Lower leg skin (tissue), 3 donors: ENCODE measurements at regions not wholly inside any gene's neighbourhood (a gene's known extent, or its start where the extent isn't known, plus 50 kb on each side); places are given as distances from the start of the nearest gene placed in this dataset.

Experiments used
- POLR2A ChIP-seq, 2 donors: fragments of 450-650 bp; IDR thresholded peaks; one replicate each; pipeline ENCODE4 v1.6.1; 2016 to 2017; ENCODE audit warnings: antibody characterized with exemption in 2 of 2, mild to moderate bottlenecking in 1 of 2, moderate library complexity in 1 of 2
- TF ChIP-seq, protein P1 (sequence below), 3 donors: fragments of 450-650 bp; IDR thresholded peaks; one replicate each; pipeline ENCODE4 v1.5.1; 2016; ENCODE audit warnings: antibody characterized with exemption in 3 of 3, mild to moderate bottlenecking in 3 of 3, moderate library complexity in 2 of 3

DNA sequence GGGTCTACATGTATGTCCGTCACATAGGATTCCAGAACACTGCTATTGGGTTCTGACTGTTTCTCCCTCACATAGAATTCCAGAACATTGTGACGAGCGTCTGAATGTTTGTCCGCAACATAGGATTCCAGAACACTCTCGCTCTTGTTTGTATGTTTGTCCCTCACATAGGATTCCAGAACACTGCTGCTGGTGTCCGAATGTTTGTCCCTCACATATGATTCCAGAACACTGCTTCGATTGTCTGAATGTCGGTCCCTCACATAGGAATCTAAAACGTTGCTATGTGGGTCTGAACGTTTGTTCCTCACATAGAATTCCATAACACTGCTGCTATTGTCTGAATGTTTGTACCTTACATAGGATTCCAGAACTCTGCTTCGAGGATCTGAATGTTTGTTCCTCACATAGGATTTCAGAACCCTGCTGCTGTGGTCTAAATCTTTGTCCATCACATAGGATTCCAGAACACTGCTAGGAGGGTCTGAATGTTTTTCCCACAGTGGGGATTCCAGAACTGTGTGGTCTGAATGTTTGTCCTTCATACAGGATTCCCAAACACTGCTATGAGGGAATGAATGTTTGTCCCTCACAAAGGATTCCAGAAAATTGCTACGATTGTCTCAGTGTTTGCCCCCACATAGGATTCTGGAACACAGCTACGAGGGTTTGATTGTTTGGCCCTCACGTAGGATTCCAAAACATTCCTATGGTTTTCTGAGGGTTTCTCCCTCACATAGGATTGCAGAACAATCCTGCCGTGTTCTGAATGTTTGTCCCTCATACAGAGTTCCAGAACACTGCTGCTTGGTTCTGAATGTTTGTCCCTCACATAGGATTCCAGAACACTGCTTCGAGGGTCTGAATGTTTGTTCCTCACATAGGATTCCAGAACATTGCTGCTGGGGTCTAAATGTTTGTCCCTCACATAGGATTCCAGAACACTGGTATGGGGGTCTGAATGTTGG lies 220.5 kb downstream of the FOXD4L6 start:
- TF ChIP-seq, protein P1, sequence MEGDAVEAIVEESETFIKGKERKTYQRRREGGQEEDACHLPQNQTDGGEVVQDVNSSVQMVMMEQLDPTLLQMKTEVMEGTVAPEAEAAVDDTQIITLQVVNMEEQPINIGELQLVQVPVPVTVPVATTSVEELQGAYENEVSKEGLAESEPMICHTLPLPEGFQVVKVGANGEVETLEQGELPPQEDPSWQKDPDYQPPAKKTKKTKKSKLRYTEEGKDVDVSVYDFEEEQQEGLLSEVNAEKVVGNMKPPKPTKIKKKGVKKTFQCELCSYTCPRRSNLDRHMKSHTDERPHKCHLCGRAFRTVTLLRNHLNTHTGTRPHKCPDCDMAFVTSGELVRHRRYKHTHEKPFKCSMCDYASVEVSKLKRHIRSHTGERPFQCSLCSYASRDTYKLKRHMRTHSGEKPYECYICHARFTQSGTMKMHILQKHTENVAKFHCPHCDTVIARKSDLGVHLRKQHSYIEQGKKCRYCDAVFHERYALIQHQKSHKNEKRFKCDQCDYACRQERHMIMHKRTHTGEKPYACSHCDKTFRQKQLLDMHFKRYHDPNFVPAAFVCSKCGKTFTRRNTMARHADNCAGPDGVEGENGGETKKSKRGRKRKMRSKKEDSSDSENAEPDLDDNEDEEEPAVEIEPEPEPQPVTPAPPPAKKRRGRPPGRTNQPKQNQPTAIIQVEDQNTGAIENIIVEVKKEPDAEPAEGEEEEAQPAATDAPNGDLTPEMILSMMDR (IDR thresholded peaks at IDR 0.05) = no peak
- no peak for TF ChIP-seq POLR2A (IDR thresholded peaks at IDR 0.05)
